ENCODE measurements at regions not wholly inside any gene's neighbourhood (a gene's known extent, or its start where the extent isn't known, plus 50 kb on each side); places are given as distances from the start of the nearest gene placed in this dataset.

- no peak for TF ChIP-seq CTCF (optimal IDR thresholded peaks at IDR 0.05 in 1 of 3, IDR thresholded peaks at IDR 0.05 in 1 of 3, conservative IDR thresholded peaks at IDR 0.05 in 1 of 3; ENCODE audit: extremely low read depth in 1 of 3, insufficient read depth in 2 of 3, low read length in 3 of 3)
- TF ChIP-seq EZH2 (IDR thresholded peaks at IDR 0.05; ENCODE audit: low read length), result no peak
Observed at GRCh38 chr4:123547216-123548165, 150.9 kb downstream of the SPRY1 start.
